COLO668 (cell line): ENCODE measurements at regions not wholly inside any gene's neighbourhood (a gene's known extent, or its start where the extent isn't known, plus 50 kb on each side); places are given as distances from the start of the nearest gene placed in this dataset.
"Not testable (repeated sequence)": the region's sequence is repeated elsewhere in the genome, so short reads cannot be mapped to it uniquely, and the experiment has no call there.

ENCODE experiments used
- DNase-seq: peaks from one replicate; lab custom pipeline; 2025; ENCODE audit not compliant: unreplicated experiment; lab: John Stamatoyannopoulos, UW

GRCh38 chr15:44817797-44818196 lies 81.5 kb downstream of the TRIM69 start:
- not testable (repeated sequence) for DNase-seq

- DNase-seq = not testable (repeated sequence)
These were observed 83.1 kb downstream of the TRIM69 start for GRCh38 chr15:44819331-44819987.

GRCh38 chr15:44820535-44820934 lies 84.2 kb downstream of the TRIM69 start:
- not testable (repeated sequence) for DNase-seq

GRCh38 chr15:44820967-44821366 lies 84.6 kb downstream of the TRIM69 start:
- DNase-seq = not testable (repeated sequence)

- DNase-seq = not testable (repeated sequence)
These were observed 88.2 kb downstream of the TRIM69 start for GRCh38 chr15:44824277-44825145.

- DNase-seq = not testable (repeated sequence)
These were observed 90.3 kb downstream of the TRIM69 start for GRCh38 chr15:44826583-44826982.

GRCh38 chr15:44828229-44828914 lies 92.0 kb downstream of the TRIM69 start:
- not testable (repeated sequence) for DNase-seq

GRCh38 chr15:44829150-44829549 lies 92.8 kb downstream of the TRIM69 start:
- DNase-seq = not testable (repeated sequence)

- not testable (repeated sequence) for DNase-seq
These were observed 94.5 kb downstream of the TRIM69 start for GRCh38 chr15:44830692-44831408.

GRCh38 chr15:44831409-44831741 lies 95.0 kb downstream of the TRIM69 start:
- DNase-seq = not testable (repeated sequence)

GRCh38 chr15:44832133-44832532 lies 95.8 kb downstream of the TRIM69 start:
- DNase-seq = not testable (repeated sequence)

GRCh38 chr15:44833081-44833480 lies 96.8 kb downstream of the TRIM69 start:
- not testable (repeated sequence) for DNase-seq

GRCh38 chr15:44833761-44834160 lies 97.4 kb downstream of the TRIM69 start:
- DNase-seq = not testable (repeated sequence)

- DNase-seq = not testable (repeated sequence)
These were observed 98.8 kb downstream of the TRIM69 start for GRCh38 chr15:44835082-44835481.

- no peak for DNase-seq
These were observed 99.8 kb downstream of the TRIM69 start for GRCh38 chr15:44836094-44836493.

GRCh38 chr15:44838929-44839328 lies 102.6 kb downstream of the TRIM69 start:
- DNase-seq = not testable (repeated sequence)

- not testable (repeated sequence) for DNase-seq
These were observed 105.4 kb downstream of the TRIM69 start for GRCh38 chr15:44841762-44842161.

- DNase-seq = not testable (repeated sequence)
These were observed 106.6 kb downstream of the TRIM69 start for GRCh38 chr15:44842883-44843282.

- not testable (repeated sequence) for DNase-seq
These were observed 108.6 kb downstream of the TRIM69 start for GRCh38 chr15:44844936-44845335.

- DNase-seq = not testable (repeated sequence)
These were observed 109.8 kb downstream of the TRIM69 start for GRCh38 chr15:44846156-44846555.

- DNase-seq = not testable (repeated sequence)
These were observed 108.9 kb upstream of the TERB2 start for GRCh38 chr15:44847555-44847954.
